Lower leg skin (tissue), 4 donors: ENCODE measurements at regions not wholly inside any gene's neighbourhood (a gene's known extent, or its start where the extent isn't known, plus 50 kb on each side); places are given as distances from the start of the nearest gene placed in this dataset.

Experiments
- DNase-seq, 2 donors: peaks; one replicate each; pipeline ENCODE4 v3.0.0-alpha.2; 2019; ENCODE audit warnings: low spot score in 2 of 2
- H3K4me3 ChIP-seq: fragments of 200-600 bp; sonication (generic); 2 replicates; pipeline ENCODE4 v1.5.1; 2017; ENCODE audit warnings: mild to moderate bottlenecking, low read depth; ENCODE audit not compliant: poor library complexity, severe bottlenecking
- POLR2A ChIP-seq, 2 donors: fragments of 450-650 bp; IDR thresholded peaks; one replicate each; pipeline ENCODE4 v1.6.1; 2016 to 2017; ENCODE audit warnings: antibody characterized with exemption in 2 of 2, mild to moderate bottlenecking in 1 of 2, moderate library complexity in 1 of 2
- WGBS, 2 donors: methylation state at CpG; one replicate each; pipeline ENCODE4 v1.1.5; 2018; 5-methylcytosine and 5-hydroxymethylcytosine counted together
- intact Hi-C: fragments of 100-400 bp; cut with DNase I; formaldehyde crosslinking; loops from one replicate; pipeline ENCODE4 v1.15.0; 2023; ENCODE audit warnings: low total_unique reads
- TF ChIP-seq, protein P1 (sequence below), 3 donors: fragments of 450-650 bp; IDR thresholded peaks; one replicate each; pipeline ENCODE4 v1.5.1; 2016; ENCODE audit warnings: antibody characterized with exemption in 3 of 3, mild to moderate bottlenecking in 3 of 3, moderate library complexity in 2 of 3

DNA sequence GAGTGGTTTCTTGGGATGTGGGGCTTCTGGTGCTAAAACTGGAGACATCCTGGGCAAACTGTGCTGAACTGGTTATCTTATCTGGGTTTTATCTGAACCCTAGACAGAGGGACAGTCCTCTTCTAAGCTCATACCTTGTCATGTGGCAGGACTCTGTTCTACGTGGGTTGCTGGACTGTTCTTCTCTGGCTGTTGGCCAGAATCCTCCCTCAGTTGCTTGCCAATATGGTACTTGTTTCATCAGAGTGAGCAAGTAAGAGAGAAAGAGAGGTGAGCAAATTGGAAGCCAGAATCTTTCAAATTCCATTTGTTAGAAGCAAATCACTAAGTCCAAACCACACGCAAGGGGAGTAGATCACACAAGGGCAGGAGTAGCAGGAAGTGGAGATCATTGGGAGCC is 291.5 kb upstream of the TBL1XR1 start:
- TF ChIP-seq, protein P1, sequence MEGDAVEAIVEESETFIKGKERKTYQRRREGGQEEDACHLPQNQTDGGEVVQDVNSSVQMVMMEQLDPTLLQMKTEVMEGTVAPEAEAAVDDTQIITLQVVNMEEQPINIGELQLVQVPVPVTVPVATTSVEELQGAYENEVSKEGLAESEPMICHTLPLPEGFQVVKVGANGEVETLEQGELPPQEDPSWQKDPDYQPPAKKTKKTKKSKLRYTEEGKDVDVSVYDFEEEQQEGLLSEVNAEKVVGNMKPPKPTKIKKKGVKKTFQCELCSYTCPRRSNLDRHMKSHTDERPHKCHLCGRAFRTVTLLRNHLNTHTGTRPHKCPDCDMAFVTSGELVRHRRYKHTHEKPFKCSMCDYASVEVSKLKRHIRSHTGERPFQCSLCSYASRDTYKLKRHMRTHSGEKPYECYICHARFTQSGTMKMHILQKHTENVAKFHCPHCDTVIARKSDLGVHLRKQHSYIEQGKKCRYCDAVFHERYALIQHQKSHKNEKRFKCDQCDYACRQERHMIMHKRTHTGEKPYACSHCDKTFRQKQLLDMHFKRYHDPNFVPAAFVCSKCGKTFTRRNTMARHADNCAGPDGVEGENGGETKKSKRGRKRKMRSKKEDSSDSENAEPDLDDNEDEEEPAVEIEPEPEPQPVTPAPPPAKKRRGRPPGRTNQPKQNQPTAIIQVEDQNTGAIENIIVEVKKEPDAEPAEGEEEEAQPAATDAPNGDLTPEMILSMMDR (IDR thresholded peaks at IDR 0.05), result no peak
- no peak for TF ChIP-seq POLR2A (IDR thresholded peaks at IDR 0.05)
- intact Hi-C loops, result no loop called here
- no peak for DNase-seq
- no peak overlapping the region for H3K4me3 ChIP-seq
- 48 to 51% methylated on average over 2 of the region's 2 CpGs for WGBS, 2 donors

DNA sequence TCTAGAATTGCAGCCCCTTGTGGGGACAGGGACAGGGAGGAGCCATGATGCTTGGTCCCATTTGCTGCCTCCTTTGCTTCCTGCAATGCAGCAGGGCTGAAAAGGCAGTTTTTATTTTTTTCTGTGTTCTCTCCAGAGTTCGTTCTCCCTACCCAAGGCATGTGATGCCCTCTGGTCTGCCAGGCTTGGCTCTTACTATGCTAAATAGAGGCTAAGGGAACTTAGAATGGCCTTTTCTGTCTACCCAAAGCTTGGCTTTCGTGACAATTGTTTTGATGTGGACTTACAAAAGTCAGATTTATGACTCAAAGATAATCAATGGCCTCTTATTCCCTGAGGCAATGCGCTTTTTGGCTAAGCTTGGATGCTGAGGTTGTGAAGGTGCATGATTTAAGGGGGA is 293.3 kb upstream of the TBL1XR1 start:
- no peak for DNase-seq
- intact Hi-C loops, result no loop called here
- 49 to 58% methylated on average over 3 of the region's 3 CpGs for WGBS, 2 donors
- H3K4me3 ChIP-seq, result no peak overlapping the region
- TF ChIP-seq POLR2A (IDR thresholded peaks at IDR 0.05), result no peak
- TF ChIP-seq, protein P1 (IDR thresholded peaks at IDR 0.05), result no peak

DNA sequence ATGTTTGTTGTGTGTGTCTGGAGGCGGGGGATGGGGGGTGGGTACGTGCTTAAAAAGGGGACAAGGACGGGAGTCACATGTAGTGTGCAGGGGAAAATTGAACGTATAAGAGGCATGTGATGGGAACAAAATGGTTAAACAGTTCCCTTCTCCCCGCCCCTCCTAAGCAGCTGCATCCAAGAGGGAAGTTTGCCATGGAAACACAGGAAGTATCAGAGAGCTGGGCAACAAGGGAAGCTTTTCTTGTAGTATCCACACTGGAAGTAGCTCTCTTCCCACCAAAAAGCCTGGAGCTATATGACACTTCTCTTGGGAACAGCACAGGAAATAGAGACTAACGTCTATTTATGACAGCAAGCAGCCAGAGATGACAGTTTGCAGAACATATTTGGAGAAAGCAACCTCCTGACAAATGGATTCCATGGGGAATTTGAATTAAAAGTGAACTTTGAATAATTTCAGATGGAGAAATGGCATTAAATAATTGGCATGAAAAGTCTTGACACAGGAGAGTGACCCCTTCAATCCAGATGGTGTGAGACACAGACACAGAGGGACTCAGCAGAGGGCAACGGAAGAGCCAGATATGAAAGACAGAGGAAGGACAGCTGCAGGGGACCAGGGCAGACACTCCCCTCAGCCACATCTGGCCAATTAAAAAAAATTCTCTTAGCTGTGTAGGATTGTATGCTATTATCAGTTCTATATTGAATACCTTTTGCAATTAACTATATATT is 294.2 kb upstream of the TBL1XR1 start:
- TF ChIP-seq, protein P1 (IDR thresholded peaks at IDR 0.05), result no peak
- no peak for TF ChIP-seq POLR2A (IDR thresholded peaks at IDR 0.05)
- intact Hi-C loops, result no loop called here
- no peak overlapping the region for H3K4me3 ChIP-seq
- 19 to 22% methylated on average over 7 of the region's 7 CpGs for WGBS, 2 donors
- peak in 1 of 2 donors; percentile 36 for DNase-seq

GRCh38 chr3:177493091-177493490 is 295.8 kb upstream of the TBL1XR1 start:
- WGBS, 2 donors, result 81 to 94% methylated on average over 2 of the region's 2 CpGs
- intact Hi-C loops, result no loop called here
- no peak for TF ChIP-seq POLR2A (IDR thresholded peaks at IDR 0.05)
- TF ChIP-seq, protein P1 (IDR thresholded peaks at IDR 0.05), result no peak

DNA sequence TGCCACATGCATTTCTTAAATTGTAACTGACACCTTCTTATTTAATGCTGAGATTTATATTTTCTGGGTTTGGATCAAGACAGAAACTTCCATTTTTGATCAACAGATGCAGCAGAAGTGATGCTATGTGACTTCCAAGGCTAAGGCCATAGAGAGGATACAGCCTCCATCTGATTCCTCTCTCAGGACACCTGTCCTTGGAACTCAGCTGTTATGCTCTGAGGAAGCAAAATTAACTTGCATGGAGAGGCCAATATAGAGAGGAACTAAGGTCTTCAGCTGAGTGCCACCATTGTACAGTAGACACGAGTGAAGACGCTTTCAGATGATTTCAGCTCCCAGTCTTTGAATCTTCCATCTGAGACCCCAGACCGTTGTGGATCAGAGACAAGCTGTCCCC is 296.9 kb upstream of the TBL1XR1 start:
- TF ChIP-seq POLR2A (IDR thresholded peaks at IDR 0.05), result no peak
- TF ChIP-seq, protein P1 (IDR thresholded peaks at IDR 0.05), result no peak
- intact Hi-C loops, result no loop called here
- WGBS, 2 donors, result 93 to 98% methylated on average over 3 of the region's 3 CpGs
- no peak overlapping the region for H3K4me3 ChIP-seq
- DNase-seq, result no peak

More at GRCh38 chr3:177493091-177493490, 295.8 kb upstream of the TBL1XR1 start:
- no peak overlapping the region for H3K4me3 ChIP-seq
- no peak for DNase-seq

GRCh38 chr3:177495566-177495965 is 298.3 kb upstream of the TBL1XR1 start:
- intact Hi-C loops, result no loop called here

More at GRCh38 chr3:177495566-177495965, 298.3 kb upstream of the TBL1XR1 start:
- no peak overlapping the region for H3K4me3 ChIP-seq
- TF ChIP-seq, protein P1 (IDR thresholded peaks at IDR 0.05), result no peak
- no peak for DNase-seq
